OCI-LY1 (cell line): ENCODE measurements at regions not wholly inside any gene's neighbourhood (a gene's known extent, or its start where the extent isn't known, plus 50 kb on each side); places are given as distances from the start of the nearest gene placed in this dataset.
"Not testable (repeated sequence)": the region's sequence is repeated elsewhere in the genome, so short reads cannot be mapped to it uniquely, and the experiment has no call there.

ENCODE experiments used
- CTCF ChIP-seq: fragments of 200-600 bp; sonication (generic), shearing (Covaris generic); IDR thresholded peaks from 2 replicates; pipeline ENCODE4 v1.5.1; 2017; ENCODE audit warnings: mild to moderate bottlenecking, antibody characterized with exemption, low read length, moderate library complexity, mixed read lengths
- EZH2 ChIP-seq: fragments of 200-600 bp; sonication (generic), shearing (Covaris generic); IDR thresholded peaks from 2 replicates; pipeline ENCODE4 v1.8.0; 2017; ENCODE audit warnings: borderline replicate concordance, mixed run types, mild to moderate bottlenecking, antibody characterized with exemption, low read length, moderate library complexity, mixed read lengths

GRCh38 chr3:156048483-156048882, 71.9 kb upstream of the KCNAB1 start:
- not testable (repeated sequence) for TF ChIP-seq CTCF, EZH2
